ENCODE measurements at regions not wholly inside any gene's neighbourhood (a gene's known extent, or its start where the extent isn't known, plus 50 kb on each side); places are given as distances from the start of the nearest gene placed in this dataset.

DNA sequence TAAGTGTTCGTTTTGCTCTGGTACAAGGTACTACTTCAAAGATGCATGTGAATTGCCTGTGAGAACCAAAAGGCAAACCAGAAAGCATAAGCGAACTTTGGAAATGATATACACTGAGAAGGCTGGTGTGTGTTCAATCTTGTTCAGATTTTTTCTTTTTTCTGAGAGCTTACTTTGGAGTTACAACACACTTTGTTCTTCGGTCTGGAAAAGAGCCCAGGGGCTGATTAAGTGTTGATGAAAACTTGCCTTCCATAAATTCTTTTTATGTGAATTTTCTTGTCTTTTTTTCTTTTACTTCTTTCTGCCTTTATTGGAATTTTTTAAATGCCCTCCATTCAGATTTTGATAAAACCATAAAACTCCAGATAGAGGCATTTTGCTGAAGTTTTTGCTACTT is 395.1 kb upstream of the SASH1 start:
- ChIA-PET CTCF (no interaction called here), POLR2A (no interaction called here)
- H3K9me3 Mint-ChIP-seq, result peaks cover 4% of the 10 kb centered on the region
- TF ChIP-seq, protein P1, sequence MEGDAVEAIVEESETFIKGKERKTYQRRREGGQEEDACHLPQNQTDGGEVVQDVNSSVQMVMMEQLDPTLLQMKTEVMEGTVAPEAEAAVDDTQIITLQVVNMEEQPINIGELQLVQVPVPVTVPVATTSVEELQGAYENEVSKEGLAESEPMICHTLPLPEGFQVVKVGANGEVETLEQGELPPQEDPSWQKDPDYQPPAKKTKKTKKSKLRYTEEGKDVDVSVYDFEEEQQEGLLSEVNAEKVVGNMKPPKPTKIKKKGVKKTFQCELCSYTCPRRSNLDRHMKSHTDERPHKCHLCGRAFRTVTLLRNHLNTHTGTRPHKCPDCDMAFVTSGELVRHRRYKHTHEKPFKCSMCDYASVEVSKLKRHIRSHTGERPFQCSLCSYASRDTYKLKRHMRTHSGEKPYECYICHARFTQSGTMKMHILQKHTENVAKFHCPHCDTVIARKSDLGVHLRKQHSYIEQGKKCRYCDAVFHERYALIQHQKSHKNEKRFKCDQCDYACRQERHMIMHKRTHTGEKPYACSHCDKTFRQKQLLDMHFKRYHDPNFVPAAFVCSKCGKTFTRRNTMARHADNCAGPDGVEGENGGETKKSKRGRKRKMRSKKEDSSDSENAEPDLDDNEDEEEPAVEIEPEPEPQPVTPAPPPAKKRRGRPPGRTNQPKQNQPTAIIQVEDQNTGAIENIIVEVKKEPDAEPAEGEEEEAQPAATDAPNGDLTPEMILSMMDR (IDR thresholded peaks at IDR 0.05), result no peak
- ATAC-seq (ENCODE audit: low read depth), result no peak
- H3K27ac Mint-ChIP-seq, result no peak overlapping the region
- H3K27me3 Mint-ChIP-seq, result no peaks in the 10 kb centered on the region
- no peaks in the 10 kb centered on the region for H3K36me3 Mint-ChIP-seq (ENCODE audit: low read depth)
- no peaks in the 10 kb centered on the region for H3K4me1 Mint-ChIP-seq
- intact Hi-C loops (cut with micrococcal nuclease), result no loop called here
- no peak for DNase-seq
- H3K4me3 Mint-ChIP-seq, result no peak overlapping the region

GRCh38 chr6:147949981-147950622 is 392.5 kb upstream of the SASH1 start:
- Mint-ChIP-seq H3K27ac (no peak overlapping the region), H3K4me1 (no peaks in the 10 kb centered on the region), H3K27me3 (no peaks in the 10 kb centered on the region), H3K4me3 (no peak overlapping the region), H3K9me3 (peaks cover under 1% of the 10 kb centered on the region), H3K36me3 (ENCODE audit: low read depth) (no peaks in the 10 kb centered on the region)
- intact Hi-C loops (cut with micrococcal nuclease), result no loop called here
- POLR2A ChIA-PET, result no interaction called here
- DNase-seq, result no peak
- CTCF ChIA-PET, result no interaction called here
- TF ChIP-seq, protein P1 (IDR thresholded peaks at IDR 0.05), result no peak
- ATAC-seq (ENCODE audit: low read depth), result no peak

GRCh38 chr6:147950623-147950987 is 392.0 kb upstream of the SASH1 start:
- Mint-ChIP-seq H3K36me3 (ENCODE audit: low read depth) (no peaks in the 10 kb centered on the region), H3K4me3 (no peak overlapping the region), H3K27me3 (no peaks in the 10 kb centered on the region), H3K4me1 (no peaks in the 10 kb centered on the region), H3K27ac (no peak overlapping the region), H3K9me3 (no peaks in the 10 kb centered on the region)
- ChIA-PET CTCF (no interaction called here), POLR2A (no interaction called here)
- TF ChIP-seq, protein P1 (IDR thresholded peaks at IDR 0.05), result no peak
- ATAC-seq (ENCODE audit: low read depth) (no peak), DNase-seq (no peak)
- intact Hi-C loops (cut with micrococcal nuclease), result no loop called here

GRCh38 chr6:147951726-147952125 is 390.9 kb upstream of the SASH1 start:
- H3K27me3 Mint-ChIP-seq, result no peaks in the 10 kb centered on the region
- no peak overlapping the region for H3K27ac Mint-ChIP-seq
- H3K4me1 Mint-ChIP-seq, result no peaks in the 10 kb centered on the region
- no peaks in the 10 kb centered on the region for H3K36me3 Mint-ChIP-seq (ENCODE audit: low read depth)
- intact Hi-C loops (cut with micrococcal nuclease), result no loop called here
- TF ChIP-seq, protein P1 (IDR thresholded peaks at IDR 0.05), result no peak
- ChIA-PET CTCF (no interaction called here), POLR2A (no interaction called here)
- H3K9me3 Mint-ChIP-seq, result no peaks in the 10 kb centered on the region
- H3K4me3 Mint-ChIP-seq, result no peak overlapping the region
- ATAC-seq (ENCODE audit: low read depth), result no peak
- DNase-seq, result no peak

DNA sequence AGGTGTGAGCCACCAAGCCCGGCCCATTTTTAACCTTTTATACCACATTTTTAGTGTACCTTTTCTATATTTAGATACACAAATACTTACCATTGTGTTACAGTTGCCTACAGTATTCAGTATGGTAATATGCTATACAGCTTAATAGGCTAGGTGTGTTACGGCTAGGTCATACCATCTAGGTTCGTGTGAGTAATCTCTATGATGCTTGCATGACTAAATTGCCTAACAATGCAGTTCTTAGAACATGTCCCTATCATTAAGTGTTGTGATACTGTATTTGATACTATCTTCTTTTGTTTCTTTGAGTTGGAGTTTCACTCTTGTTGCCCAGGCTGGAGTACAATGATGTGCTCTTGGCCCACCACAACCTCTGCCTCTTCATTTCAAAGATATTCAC is 387.7 kb upstream of the SASH1 start:
- H3K9me3 Mint-ChIP-seq, result no peaks in the 10 kb centered on the region
- no peak for DNase-seq
- H3K36me3 Mint-ChIP-seq (ENCODE audit: low read depth), result no peaks in the 10 kb centered on the region
- ChIA-PET POLR2A (no interaction called here), CTCF (no interaction called here)
- no peak overlapping the region for H3K4me3 Mint-ChIP-seq
- no peak for ATAC-seq (ENCODE audit: low read depth)
- intact Hi-C loops (cut with micrococcal nuclease), result no loop called here
- TF ChIP-seq, protein P1 (IDR thresholded peaks at IDR 0.05), result no peak
- no peak overlapping the region for H3K27ac Mint-ChIP-seq
- no peaks in the 10 kb centered on the region for H3K27me3 Mint-ChIP-seq
- no peaks in the 10 kb centered on the region for H3K4me1 Mint-ChIP-seq
